Cardiac fibroblast (primary cell): ENCODE measurements at regions not wholly inside any gene's neighbourhood (a gene's known extent, or its start where the extent isn't known, plus 50 kb on each side); places are given as distances from the start of the nearest gene placed in this dataset.
"Not testable (repeated sequence)": the region's sequence is repeated elsewhere in the genome, so short reads cannot be mapped to it uniquely, and the experiment has no call there.

Experiments
- DNase-seq, 2 donors: peaks; one replicate each; pipeline versions ENCODE4 v3.0.0 to v3.0.0-alpha.2; 2010; ENCODE audit warnings: low read depth in 2 of 2
- H3K4me3 ChIP-seq, 2 donors: replicated peaks in 1 of 2; 1 replicate in 1 of 2; 2 replicates in 1 of 2; pipeline ENCODE4 v1.5.1; 2011; ENCODE audit warnings: low read depth in 2 of 2, low read length in 2 of 2, mild to moderate bottlenecking in 2 of 2, moderate library complexity in 1 of 2
- CTCF ChIP-seq: IDR thresholded peaks from one replicate; pipeline ENCODE4 v1.5.1; 2011; ENCODE audit warnings: low read depth, mild to moderate bottlenecking, low read length, inconsistent platforms

DNA sequence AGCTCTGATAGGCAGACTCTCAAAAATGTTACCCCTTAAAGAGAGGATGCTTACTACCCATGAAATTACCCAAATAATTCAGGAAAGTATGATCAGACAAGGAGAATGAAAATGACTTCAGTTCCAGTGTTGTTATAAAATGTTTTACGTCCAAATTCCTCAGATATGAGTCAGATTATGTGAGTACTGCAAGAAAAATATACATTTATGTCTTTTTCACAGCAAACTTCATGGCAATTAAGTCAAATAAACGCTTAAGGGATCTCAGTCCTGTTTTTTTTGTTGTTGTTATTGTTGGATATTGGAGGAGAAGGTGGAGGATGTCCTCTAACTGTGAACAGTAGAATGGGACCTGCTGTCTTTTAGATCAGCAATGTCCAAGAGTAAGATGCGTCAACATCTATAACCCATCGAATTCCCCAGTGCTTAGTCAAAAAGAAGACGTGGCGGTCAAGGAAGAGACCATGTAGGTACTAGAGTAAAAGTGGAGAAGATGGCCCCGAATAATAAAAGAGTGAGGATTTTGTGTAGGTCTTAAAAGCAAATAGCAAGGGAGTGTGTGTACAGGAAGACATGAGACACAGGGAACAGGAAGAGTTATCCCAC lies 215.4 kb upstream of the IRS2 start:
- no peak overlapping the region for H3K4me3 ChIP-seq
- TF ChIP-seq CTCF: no peak
- peak; percentile 58 to 86 for DNase-seq

DNA sequence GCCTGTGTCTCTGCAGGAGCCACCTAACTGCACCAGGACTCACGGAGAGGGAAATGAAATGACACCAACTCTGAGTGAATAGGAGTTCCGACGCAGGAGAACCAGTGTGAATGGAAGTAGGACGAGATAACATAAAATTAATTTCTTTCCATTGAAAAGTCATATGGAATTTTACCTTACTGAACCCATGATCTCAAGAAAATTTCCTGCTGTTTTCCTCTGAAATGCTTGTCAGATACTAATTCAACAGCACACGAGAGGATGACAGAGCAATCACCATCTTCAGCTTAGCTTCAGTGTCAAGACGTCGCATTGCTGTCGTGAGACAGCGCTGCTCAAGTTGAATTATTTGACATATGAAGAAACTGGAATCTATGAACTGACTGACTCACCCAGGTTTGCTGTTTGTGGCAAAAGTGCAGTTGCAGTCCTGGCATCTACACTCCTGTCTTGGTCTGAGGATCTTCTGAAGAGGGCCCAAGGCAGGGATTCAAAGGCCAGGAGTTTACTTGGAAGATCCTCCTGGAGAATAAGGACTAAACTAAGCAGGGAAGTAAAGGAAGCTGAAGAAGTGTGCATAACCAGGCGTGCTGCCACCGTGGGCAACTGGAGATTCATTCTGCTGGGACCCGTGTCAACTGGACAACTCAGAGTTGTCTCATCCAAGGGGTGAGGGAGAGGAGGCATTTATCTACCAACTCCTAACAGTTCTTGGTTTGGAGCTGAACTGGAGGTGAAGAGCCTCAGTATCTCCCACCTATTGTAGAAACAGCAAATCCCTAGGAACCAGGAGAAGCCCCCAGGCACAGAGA lies 214.4 kb upstream of the IRS2 start:
- no peak overlapping the region for H3K4me3 ChIP-seq
- no peak for TF ChIP-seq CTCF
- DNase-seq: no peak

- no peak for DNase-seq
- no peak overlapping the region for H3K4me3 ChIP-seq
- TF ChIP-seq CTCF: no peak
Measured at GRCh38 chr13:109999659-110000533, 213.5 kb upstream of the IRS2 start.

- no peak for TF ChIP-seq CTCF
- peak; percentile 71 to 87 for DNase-seq
- H3K4me3 ChIP-seq: no peak overlapping the region
Measured at GRCh38 chr13:109998684-109999533, 212.5 kb upstream of the IRS2 start.

- no peak overlapping the region for H3K4me3 ChIP-seq
- TF ChIP-seq CTCF: no peak
- DNase-seq: no peak
Measured at GRCh38 chr13:109998037-109998436, 211.7 kb upstream of the IRS2 start.

DNA sequence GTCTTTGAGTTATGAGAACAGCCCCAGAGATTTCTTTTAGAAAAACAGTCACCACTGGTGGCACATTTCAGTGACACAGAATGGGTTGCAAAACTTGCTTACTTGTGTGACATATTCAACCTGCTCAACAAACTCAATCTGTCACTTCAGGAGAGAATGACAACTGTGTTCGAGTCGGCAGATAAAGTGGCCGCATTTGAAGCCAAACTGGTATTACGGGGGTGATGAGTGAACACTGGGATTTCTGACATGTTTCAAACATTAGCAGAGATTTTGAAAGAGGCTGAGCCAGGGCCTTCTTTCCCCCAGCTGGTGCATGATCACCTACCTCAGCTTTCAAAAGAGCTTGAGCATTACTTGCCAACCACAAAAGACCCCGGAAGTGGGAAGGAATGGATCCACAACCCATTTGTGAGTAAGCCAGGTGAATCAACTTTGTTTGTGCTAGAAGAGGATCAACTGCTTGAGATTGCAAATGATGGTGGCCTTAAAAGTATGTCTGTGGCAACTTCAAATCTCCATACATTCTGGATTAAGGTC lies 210.7 kb upstream of the IRS2 start:
- not testable (repeated sequence) for H3K4me3 ChIP-seq, DNase-seq
